ENCODE measurements at regions not wholly inside any gene's neighbourhood (a gene's known extent, or its start where the extent isn't known, plus 50 kb on each side); places are given as distances from the start of the nearest gene placed in this dataset.

DNA sequence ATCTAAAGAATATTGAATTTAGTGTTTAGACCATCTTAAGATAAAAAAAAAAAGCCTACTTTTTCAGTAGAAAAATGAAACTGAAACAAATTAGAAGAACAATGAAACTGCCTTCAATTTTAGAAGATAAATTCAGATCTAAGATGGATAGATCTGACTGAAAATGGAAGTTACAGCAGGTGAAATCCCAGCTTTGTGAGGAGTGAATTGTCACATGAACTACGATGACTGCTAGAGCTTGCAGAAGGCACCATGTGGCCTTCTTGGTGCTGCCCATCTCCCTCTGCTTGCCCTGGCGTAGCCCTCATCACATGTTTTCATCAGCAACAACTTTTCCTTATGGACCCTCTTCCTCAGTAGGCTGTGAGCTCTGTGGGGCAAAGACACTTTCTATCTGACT is 51.4 kb upstream of the EMCN start:
- no peak for TF ChIP-seq ZNF19 (tag by site-specific recombination; IDR thresholded peaks at IDR 0.05; ENCODE audit: low read depth)
- TF ChIP-seq, protein P1, sequence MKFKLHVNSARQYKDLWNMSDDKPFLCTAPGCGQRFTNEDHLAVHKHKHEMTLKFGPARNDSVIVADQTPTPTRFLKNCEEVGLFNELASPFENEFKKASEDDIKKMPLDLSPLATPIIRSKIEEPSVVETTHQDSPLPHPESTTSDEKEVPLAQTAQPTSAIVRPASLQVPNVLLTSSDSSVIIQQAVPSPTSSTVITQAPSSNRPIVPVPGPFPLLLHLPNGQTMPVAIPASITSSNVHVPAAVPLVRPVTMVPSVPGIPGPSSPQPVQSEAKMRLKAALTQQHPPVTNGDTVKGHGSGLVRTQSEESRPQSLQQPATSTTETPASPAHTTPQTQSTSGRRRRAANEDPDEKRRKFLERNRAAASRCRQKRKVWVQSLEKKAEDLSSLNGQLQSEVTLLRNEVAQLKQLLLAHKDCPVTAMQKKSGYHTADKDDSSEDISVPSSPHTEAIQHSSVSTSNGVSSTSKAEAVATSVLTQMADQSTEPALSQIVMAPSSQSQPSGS (tag by site-specific recombination; IDR thresholded peaks at IDR 0.05; ENCODE audit: low read depth) = no peak
- TF ChIP-seq, protein P2, sequence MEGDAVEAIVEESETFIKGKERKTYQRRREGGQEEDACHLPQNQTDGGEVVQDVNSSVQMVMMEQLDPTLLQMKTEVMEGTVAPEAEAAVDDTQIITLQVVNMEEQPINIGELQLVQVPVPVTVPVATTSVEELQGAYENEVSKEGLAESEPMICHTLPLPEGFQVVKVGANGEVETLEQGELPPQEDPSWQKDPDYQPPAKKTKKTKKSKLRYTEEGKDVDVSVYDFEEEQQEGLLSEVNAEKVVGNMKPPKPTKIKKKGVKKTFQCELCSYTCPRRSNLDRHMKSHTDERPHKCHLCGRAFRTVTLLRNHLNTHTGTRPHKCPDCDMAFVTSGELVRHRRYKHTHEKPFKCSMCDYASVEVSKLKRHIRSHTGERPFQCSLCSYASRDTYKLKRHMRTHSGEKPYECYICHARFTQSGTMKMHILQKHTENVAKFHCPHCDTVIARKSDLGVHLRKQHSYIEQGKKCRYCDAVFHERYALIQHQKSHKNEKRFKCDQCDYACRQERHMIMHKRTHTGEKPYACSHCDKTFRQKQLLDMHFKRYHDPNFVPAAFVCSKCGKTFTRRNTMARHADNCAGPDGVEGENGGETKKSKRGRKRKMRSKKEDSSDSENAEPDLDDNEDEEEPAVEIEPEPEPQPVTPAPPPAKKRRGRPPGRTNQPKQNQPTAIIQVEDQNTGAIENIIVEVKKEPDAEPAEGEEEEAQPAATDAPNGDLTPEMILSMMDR (tag by site-specific recombination; IDR thresholded peaks at IDR 0.05) = no peak
- no peak for TF ChIP-seq ZNF701 (tag by site-specific recombination; IDR thresholded peaks at IDR 0.05)
- TF ChIP-seq TCF7L2 (IDR thresholded peaks at IDR 0.05; ENCODE audit: borderline replicate concordance, low read depth, low read length) = no peak
- TF ChIP-seq ZNF354C (tag by site-specific recombination; IDR thresholded peaks at IDR 0.05; ENCODE audit: borderline replicate concordance, low read depth) = no peak
- TF ChIP-seq, protein P3, sequence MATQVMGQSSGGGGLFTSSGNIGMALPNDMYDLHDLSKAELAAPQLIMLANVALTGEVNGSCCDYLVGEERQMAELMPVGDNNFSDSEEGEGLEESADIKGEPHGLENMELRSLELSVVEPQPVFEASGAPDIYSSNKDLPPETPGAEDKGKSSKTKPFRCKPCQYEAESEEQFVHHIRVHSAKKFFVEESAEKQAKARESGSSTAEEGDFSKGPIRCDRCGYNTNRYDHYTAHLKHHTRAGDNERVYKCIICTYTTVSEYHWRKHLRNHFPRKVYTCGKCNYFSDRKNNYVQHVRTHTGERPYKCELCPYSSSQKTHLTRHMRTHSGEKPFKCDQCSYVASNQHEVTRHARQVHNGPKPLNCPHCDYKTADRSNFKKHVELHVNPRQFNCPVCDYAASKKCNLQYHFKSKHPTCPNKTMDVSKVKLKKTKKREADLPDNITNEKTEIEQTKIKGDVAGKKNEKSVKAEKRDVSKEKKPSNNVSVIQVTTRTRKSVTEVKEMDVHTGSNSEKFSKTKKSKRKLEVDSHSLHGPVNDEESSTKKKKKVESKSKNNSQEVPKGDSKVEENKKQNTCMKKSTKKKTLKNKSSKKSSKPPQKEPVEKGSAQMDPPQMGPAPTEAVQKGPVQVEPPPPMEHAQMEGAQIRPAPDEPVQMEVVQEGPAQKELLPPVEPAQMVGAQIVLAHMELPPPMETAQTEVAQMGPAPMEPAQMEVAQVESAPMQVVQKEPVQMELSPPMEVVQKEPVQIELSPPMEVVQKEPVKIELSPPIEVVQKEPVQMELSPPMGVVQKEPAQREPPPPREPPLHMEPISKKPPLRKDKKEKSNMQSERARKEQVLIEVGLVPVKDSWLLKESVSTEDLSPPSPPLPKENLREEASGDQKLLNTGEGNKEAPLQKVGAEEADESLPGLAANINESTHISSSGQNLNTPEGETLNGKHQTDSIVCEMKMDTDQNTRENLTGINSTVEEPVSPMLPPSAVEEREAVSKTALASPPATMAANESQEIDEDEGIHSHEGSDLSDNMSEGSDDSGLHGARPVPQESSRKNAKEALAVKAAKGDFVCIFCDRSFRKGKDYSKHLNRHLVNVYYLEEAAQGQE (tag by site-specific recombination; IDR thresholded peaks at IDR 0.05) = no peak
- TF ChIP-seq ZNF184 (tag by site-specific recombination; IDR thresholded peaks at IDR 0.05) = no peak
- no peak for TF ChIP-seq ZNF24 (tag by site-specific recombination; IDR thresholded peaks at IDR 0.05)
- TF ChIP-seq, protein P4, sequence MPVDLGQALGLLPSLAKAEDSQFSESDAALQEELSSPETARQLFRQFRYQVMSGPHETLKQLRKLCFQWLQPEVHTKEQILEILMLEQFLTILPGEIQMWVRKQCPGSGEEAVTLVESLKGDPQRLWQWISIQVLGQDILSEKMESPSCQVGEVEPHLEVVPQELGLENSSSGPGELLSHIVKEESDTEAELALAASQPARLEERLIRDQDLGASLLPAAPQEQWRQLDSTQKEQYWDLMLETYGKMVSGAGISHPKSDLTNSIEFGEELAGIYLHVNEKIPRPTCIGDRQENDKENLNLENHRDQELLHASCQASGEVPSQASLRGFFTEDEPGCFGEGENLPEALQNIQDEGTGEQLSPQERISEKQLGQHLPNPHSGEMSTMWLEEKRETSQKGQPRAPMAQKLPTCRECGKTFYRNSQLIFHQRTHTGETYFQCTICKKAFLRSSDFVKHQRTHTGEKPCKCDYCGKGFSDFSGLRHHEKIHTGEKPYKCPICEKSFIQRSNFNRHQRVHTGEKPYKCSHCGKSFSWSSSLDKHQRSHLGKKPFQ (tag by site-specific recombination; IDR thresholded peaks at IDR 0.05) = no peak
- no peak for TF ChIP-seq ZNF302 (tag by site-specific recombination; IDR thresholded peaks at IDR 0.05; ENCODE audit: low read depth)

Data from HEK293 (cell line).